Astrocyte (in vitro differentiated cells and primary cell): ENCODE measurements at regions not wholly inside any gene's neighbourhood (a gene's known extent, or its start where the extent isn't known, plus 50 kb on each side); places are given as distances from the start of the nearest gene placed in this dataset.

ENCODE experiments used
- DNase-seq: peaks from one replicate; pipeline ENCODE4 v3.0.0-alpha.2; 2010; ENCODE audit warnings: low read depth
- FAIRE-seq: peaks from 2 replicates; lab custom pipeline; 2011; peaks lifted over from hg19 to GRCh38; lab: Jason Lieb, UNC
- H2AFZ ChIP-seq: 2 replicates; pipeline ENCODE4 v1.6.0; 2012; ENCODE audit warnings: low read depth, low read length, inconsistent platforms
- H3K27ac ChIP-seq: 2 replicates; pipeline ENCODE4 v1.5.1; 2011; ENCODE audit warnings: low read depth, low read length, inconsistent platforms
- H3K27me3 ChIP-seq: 2 replicates; pipeline ENCODE4 v1.6.0; 2011; ENCODE audit warnings: low read length, inconsistent platforms; ENCODE audit not compliant: insufficient read depth
- H3K36me3 ChIP-seq: 2 replicates; pipeline ENCODE4 v1.5.1; 2011; ENCODE audit warnings: low read length, inconsistent platforms; ENCODE audit not compliant: insufficient read depth
- H3K4me1 ChIP-seq: 2 replicates; pipeline ENCODE4 v1.5.1; 2011; ENCODE audit warnings: low read length, inconsistent platforms; ENCODE audit not compliant: insufficient read depth
- H3K4me2 ChIP-seq: 2 replicates; pipeline ENCODE4 v1.6.0; 2012; ENCODE audit warnings: low read length, inconsistent platforms
- H3K4me3 ChIP-seq: 2 replicates; pipeline ENCODE4 v1.5.1; 2011; ENCODE audit warnings: low read depth, mild to moderate bottlenecking, low read length, inconsistent platforms; ENCODE audit not compliant: insufficient read depth
- H3K79me2 ChIP-seq: 2 replicates; pipeline ENCODE4 v1.6.0; 2012; ENCODE audit warnings: mild to moderate bottlenecking, low read length, inconsistent platforms; ENCODE audit not compliant: insufficient read depth
- H3K9ac ChIP-seq: 2 replicates; pipeline ENCODE4 v1.6.0; 2012; ENCODE audit warnings: mild to moderate bottlenecking, low read length, inconsistent platforms
- H3K9me3 ChIP-seq: 2 replicates; pipeline ENCODE4 v1.5.1; 2012; ENCODE audit warnings: low read depth, mild to moderate bottlenecking, low read length, inconsistent platforms; ENCODE audit not compliant: insufficient read depth
- H4K20me1 ChIP-seq: 2 replicates; pipeline ENCODE4 v1.6.0; 2012; ENCODE audit warnings: low read length, inconsistent platforms; ENCODE audit not compliant: insufficient read depth
- H3K27ac Mint-ChIP-seq: one replicate; pipeline ENCODE4 v1.8.0; 2021; ENCODE audit warnings: mild to moderate bottlenecking, mixed read lengths; ENCODE audit not compliant: unreplicated experiment
- H3K27me3 Mint-ChIP-seq: one replicate; pipeline ENCODE4 v1.8.0; 2021; ENCODE audit warnings: low read depth, mixed read lengths; ENCODE audit not compliant: unreplicated experiment
- H3K36me3 Mint-ChIP-seq: one replicate; pipeline ENCODE4 v1.8.0; 2021; ENCODE audit warnings: low read depth, mixed read lengths; ENCODE audit not compliant: unreplicated experiment
- H3K4me1 Mint-ChIP-seq: one replicate; pipeline ENCODE4 v1.8.0; 2021; ENCODE audit warnings: low read depth, mixed read lengths; ENCODE audit not compliant: unreplicated experiment
- H3K4me3 Mint-ChIP-seq: one replicate; pipeline ENCODE4 v1.8.0; 2021; ENCODE audit warnings: mild to moderate bottlenecking, moderate library complexity, mixed read lengths; ENCODE audit not compliant: unreplicated experiment
- H3K9me3 Mint-ChIP-seq: one replicate; pipeline ENCODE4 v1.8.0; 2021; ENCODE audit warnings: mild to moderate bottlenecking, mixed read lengths; ENCODE audit not compliant: unreplicated experiment
- CTCF ChIP-seq: IDR thresholded peaks from 2 replicates; pipeline ENCODE4 v1.5.1; 2011; ENCODE audit warnings: low read depth, mild to moderate bottlenecking, inconsistent platforms, low read length, moderate library complexity; ENCODE audit not compliant: insufficient read depth
- EZH2 ChIP-seq: IDR thresholded peaks from 2 replicates; pipeline ENCODE4 v1.6.1; 2012; ENCODE audit warnings: mild to moderate bottlenecking, low read length, inconsistent platforms; ENCODE audit not compliant: insufficient read depth

GRCh38 chr17:77757561-77757898 is 201.0 kb upstream of the TNRC6C start:
- TF ChIP-seq CTCF (no peak), EZH2 (no peak)
- Histone ChIP-seq H3K27me3 (no peaks in the 10 kb centered on the region), H2AFZ (no peak overlapping the region), H3K36me3 (no peaks in the 10 kb centered on the region), H3K4me3 (no peak overlapping the region), H3K4me2 (no peak overlapping the region), H3K9me3 (peaks cover 6% of the 10 kb centered on the region), H3K4me1 (no peaks in the 10 kb centered on the region), H4K20me1 (no peaks in the 10 kb centered on the region), H3K27ac (no peak overlapping the region), H3K79me2 (no peaks in the 10 kb centered on the region), H3K9ac (no peak overlapping the region)
- Mint-ChIP-seq H3K4me1 (no peaks in the 10 kb centered on the region), H3K27me3 (peaks cover 46% of the 10 kb centered on the region), H3K27ac (no peak overlapping the region), H3K9me3 (peaks cover 12% of the 10 kb centered on the region), H3K36me3 (peaks cover 2% of the 10 kb centered on the region), H3K4me3 (no peak overlapping the region)
- DNase-seq (no peak), FAIRE-seq (no peak)

GRCh38 chr17:77763023-77763422 is 195.5 kb upstream of the TNRC6C start:
- peaks cover 2% of the 10 kb centered on the region for H3K36me3 Mint-ChIP-seq
- Histone ChIP-seq H3K4me2 (no peak overlapping the region), H3K4me1 (no peaks in the 10 kb centered on the region), H3K9me3 (peaks cover 3% of the 10 kb centered on the region), H3K4me3 (no peak overlapping the region), H3K9ac (no peak overlapping the region), H4K20me1 (no peaks in the 10 kb centered on the region), H3K36me3 (no peaks in the 10 kb centered on the region), H2AFZ (no peak overlapping the region), H3K79me2 (no peaks in the 10 kb centered on the region), H3K27ac (no peak overlapping the region), H3K27me3 (peaks cover 15% of the 10 kb centered on the region)
- FAIRE-seq (no peak), DNase-seq (no peak)
- H3K9me3 Mint-ChIP-seq: peaks cover 2% of the 10 kb centered on the region
- no peak overlapping the region for H3K4me3 Mint-ChIP-seq
- H3K27ac Mint-ChIP-seq: no peak overlapping the region
- peaks cover 61% of the 10 kb centered on the region for H3K27me3 Mint-ChIP-seq
- H3K4me1 Mint-ChIP-seq: no peaks in the 10 kb centered on the region
- TF ChIP-seq EZH2: no peak
- no peak for TF ChIP-seq CTCF

- Histone ChIP-seq H3K4me1 (no peaks in the 10 kb centered on the region), H3K36me3 (no peaks in the 10 kb centered on the region), H3K9me3 (peaks cover 3% of the 10 kb centered on the region), H3K4me2 (no peak overlapping the region), H3K27me3 (peaks cover 15% of the 10 kb centered on the region), H3K9ac (no peak overlapping the region), H4K20me1 (no peaks in the 10 kb centered on the region), H3K79me2 (no peaks in the 10 kb centered on the region), H2AFZ (no peak overlapping the region), H3K4me3 (no peak overlapping the region), H3K27ac (no peak overlapping the region)
- Mint-ChIP-seq H3K27ac (no peak overlapping the region), H3K36me3 (peaks cover 2% of the 10 kb centered on the region), H3K27me3 (peaks cover 63% of the 10 kb centered on the region), H3K4me3 (no peak overlapping the region), H3K4me1 (no peaks in the 10 kb centered on the region), H3K9me3 (peaks cover 2% of the 10 kb centered on the region)
- FAIRE-seq: no peak
- DNase-seq: no peak
- TF ChIP-seq CTCF (no peak), EZH2 (no peak)
These were observed 194.9 kb upstream of the TNRC6C start for GRCh38 chr17:77763575-77763974.
